Esophagus squamous epithelium (tissue), 4 donors: ENCODE measurements at regions not wholly inside any gene's neighbourhood (a gene's known extent, or its start where the extent isn't known, plus 50 kb on each side); places are given as distances from the start of the nearest gene placed in this dataset.

Experiments
- POLR2A ChIP-seq, 4 donors: fragments of 450-650 bp; IDR thresholded peaks; one replicate each; pipeline ENCODE4 v1.6.1; 2017; ENCODE audit warnings: antibody characterized with exemption in 4 of 4, mild to moderate bottlenecking in 4 of 4, moderate library complexity in 3 of 4
- TF ChIP-seq, protein P1 (sequence below), 6 experiments: fragments of 450-650 bp in 4 of 6; fragments of 200-600 bp in 2 of 6; sonication (generic) in 2 of 6; IDR thresholded peaks; one replicate each; pipeline ENCODE4 v1.5.1; 2016 to 2019; ENCODE audit warnings: antibody characterized with exemption in 6 of 6, mild to moderate bottlenecking in 4 of 6, moderate library complexity in 4 of 6

DNA sequence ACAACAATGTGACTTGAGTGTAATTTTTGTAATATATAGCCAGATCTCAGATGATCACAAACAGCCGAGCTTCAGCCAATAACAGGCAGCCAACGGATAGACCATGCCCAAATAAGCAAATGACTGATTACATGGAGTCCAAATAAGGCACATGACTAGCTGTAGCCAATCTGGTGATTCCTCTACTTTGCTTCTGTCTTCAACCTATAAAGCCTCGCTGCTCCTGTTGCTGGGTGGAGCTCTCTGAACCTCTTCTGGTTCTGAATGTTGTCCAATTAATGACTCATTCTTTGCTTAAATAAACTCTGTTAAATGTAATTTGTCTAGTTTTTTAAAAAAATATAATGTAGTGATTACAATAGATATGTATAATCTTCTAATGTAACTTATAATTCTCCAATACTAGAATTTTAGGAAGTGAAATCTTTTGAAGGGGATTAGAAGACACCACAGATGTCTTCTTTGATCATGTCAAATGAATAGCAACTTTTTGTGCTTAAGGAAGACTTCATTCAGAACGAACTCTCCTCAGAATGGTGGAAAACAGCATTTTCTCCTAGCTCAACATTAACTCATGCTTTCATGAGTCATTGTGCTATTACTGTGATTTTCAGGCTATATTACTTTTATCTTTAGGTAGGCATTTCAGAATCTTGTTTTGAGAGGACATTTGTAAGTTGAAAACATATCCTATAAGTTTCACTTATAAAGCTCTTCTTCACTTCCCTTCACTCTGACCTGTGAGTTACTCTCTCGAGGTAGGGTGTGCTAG is 857.8 kb upstream of the B3GALT2 start:
- TF ChIP-seq POLR2A (IDR thresholded peaks at IDR 0.05), result no peak
- TF ChIP-seq, protein P1, sequence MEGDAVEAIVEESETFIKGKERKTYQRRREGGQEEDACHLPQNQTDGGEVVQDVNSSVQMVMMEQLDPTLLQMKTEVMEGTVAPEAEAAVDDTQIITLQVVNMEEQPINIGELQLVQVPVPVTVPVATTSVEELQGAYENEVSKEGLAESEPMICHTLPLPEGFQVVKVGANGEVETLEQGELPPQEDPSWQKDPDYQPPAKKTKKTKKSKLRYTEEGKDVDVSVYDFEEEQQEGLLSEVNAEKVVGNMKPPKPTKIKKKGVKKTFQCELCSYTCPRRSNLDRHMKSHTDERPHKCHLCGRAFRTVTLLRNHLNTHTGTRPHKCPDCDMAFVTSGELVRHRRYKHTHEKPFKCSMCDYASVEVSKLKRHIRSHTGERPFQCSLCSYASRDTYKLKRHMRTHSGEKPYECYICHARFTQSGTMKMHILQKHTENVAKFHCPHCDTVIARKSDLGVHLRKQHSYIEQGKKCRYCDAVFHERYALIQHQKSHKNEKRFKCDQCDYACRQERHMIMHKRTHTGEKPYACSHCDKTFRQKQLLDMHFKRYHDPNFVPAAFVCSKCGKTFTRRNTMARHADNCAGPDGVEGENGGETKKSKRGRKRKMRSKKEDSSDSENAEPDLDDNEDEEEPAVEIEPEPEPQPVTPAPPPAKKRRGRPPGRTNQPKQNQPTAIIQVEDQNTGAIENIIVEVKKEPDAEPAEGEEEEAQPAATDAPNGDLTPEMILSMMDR (IDR thresholded peaks at IDR 0.05), result no peak
